22Rv1 (cell line): ENCODE measurements at regions not wholly inside any gene's neighbourhood (a gene's known extent, or its start where the extent isn't known, plus 50 kb on each side); places are given as distances from the start of the nearest gene placed in this dataset.

ENCODE experiments used
- ZFX ChIP-seq: fragments of 450-650 bp; IDR thresholded peaks from 2 replicates; pipeline ENCODE4 v1.6.1; 2017; ENCODE audit warnings: antibody characterized with exemption, borderline replicate concordance
- TF ChIP-seq, protein P1 (sequence below): fragments of 450-650 bp; IDR thresholded peaks from 2 replicates; pipeline ENCODE4 v1.5.1; 2017; ENCODE audit warnings: mild to moderate bottlenecking

DNA sequence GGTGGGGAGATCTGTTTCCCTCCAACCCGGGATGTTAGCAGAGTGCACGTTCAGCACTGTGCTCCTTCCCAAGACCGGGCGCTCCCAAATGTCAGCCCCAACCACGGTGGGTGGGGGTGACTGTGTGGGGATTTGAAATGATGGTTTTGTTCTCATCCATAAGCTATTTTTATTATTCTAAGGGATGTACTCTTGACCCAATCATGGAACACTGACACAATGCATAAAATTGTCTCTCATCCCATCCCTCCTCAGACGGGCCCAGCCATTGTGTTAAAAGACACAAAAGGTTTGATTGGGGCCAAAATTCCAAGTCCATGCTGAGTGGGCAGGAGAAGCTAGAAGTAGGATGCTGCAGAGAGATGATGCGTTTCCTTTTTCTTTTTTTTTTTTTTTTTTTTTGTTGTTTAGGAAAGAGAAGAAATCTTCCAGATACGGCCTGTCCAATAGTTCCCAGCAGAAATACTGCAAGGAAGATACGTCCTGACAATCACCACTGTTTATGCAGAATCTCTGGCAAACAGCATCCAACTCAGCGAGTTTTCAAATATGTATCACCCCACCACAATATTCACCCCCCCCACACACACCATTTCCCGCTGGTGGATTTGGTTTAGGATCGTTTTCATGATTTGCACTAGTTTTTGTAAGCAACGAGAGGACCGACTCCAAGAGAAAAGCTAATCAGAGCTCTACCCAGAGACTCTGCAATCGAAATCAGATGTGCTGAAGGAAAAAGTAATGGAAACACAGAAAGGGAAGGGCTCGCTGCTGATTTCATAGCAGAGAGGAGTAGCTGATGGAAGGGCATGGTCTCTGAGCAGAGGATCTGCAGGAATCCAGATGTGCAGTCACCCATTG lies 163.5 kb upstream of the DYNLRB2 start:
- TF ChIP-seq, protein P1, sequence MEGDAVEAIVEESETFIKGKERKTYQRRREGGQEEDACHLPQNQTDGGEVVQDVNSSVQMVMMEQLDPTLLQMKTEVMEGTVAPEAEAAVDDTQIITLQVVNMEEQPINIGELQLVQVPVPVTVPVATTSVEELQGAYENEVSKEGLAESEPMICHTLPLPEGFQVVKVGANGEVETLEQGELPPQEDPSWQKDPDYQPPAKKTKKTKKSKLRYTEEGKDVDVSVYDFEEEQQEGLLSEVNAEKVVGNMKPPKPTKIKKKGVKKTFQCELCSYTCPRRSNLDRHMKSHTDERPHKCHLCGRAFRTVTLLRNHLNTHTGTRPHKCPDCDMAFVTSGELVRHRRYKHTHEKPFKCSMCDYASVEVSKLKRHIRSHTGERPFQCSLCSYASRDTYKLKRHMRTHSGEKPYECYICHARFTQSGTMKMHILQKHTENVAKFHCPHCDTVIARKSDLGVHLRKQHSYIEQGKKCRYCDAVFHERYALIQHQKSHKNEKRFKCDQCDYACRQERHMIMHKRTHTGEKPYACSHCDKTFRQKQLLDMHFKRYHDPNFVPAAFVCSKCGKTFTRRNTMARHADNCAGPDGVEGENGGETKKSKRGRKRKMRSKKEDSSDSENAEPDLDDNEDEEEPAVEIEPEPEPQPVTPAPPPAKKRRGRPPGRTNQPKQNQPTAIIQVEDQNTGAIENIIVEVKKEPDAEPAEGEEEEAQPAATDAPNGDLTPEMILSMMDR = no peak
- no peak for TF ChIP-seq ZFX
